ENCODE measurements at regions not wholly inside any gene's neighbourhood (a gene's known extent, or its start where the extent isn't known, plus 50 kb on each side); places are given as distances from the start of the nearest gene placed in this dataset.

- TF ChIP-seq, protein P1, sequence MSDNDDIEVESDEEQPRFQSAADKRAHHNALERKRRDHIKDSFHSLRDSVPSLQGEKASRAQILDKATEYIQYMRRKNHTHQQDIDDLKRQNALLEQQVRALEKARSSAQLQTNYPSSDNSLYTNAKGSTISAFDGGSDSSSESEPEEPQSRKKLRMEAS (IDR thresholded peaks at IDR 0.05) = no peak
- TF ChIP-seq, protein P2, sequence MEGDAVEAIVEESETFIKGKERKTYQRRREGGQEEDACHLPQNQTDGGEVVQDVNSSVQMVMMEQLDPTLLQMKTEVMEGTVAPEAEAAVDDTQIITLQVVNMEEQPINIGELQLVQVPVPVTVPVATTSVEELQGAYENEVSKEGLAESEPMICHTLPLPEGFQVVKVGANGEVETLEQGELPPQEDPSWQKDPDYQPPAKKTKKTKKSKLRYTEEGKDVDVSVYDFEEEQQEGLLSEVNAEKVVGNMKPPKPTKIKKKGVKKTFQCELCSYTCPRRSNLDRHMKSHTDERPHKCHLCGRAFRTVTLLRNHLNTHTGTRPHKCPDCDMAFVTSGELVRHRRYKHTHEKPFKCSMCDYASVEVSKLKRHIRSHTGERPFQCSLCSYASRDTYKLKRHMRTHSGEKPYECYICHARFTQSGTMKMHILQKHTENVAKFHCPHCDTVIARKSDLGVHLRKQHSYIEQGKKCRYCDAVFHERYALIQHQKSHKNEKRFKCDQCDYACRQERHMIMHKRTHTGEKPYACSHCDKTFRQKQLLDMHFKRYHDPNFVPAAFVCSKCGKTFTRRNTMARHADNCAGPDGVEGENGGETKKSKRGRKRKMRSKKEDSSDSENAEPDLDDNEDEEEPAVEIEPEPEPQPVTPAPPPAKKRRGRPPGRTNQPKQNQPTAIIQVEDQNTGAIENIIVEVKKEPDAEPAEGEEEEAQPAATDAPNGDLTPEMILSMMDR (IDR thresholded peaks at IDR 0.05) = no peak
- TF ChIP-seq SMC3 (IDR thresholded peaks at IDR 0.05) = no peak
- TF ChIP-seq CHD2 (IDR thresholded peaks at IDR 0.05; ENCODE audit: low read length, partially characterized antibody) = no peak
- no peak for TF ChIP-seq NR3C1 (IDR thresholded peaks at IDR 0.05)
- no peak for TF ChIP-seq USF2 (IDR thresholded peaks at IDR 0.05)
Measured at GRCh38 chr6:148239215-148239614, 103.4 kb upstream of the SASH1 start.
